ENCODE measurements at regions not wholly inside any gene's neighbourhood (a gene's known extent, or its start where the extent isn't known, plus 50 kb on each side); places are given as distances from the start of the nearest gene placed in this dataset.

- Mint-ChIP-seq H3K4me1 (no peaks in the 10 kb centered on the region), H3K27ac (no peak overlapping the region), H3K9me3 (no peaks in the 10 kb centered on the region), H3K4me3 (no peak overlapping the region), H3K27me3 (no peaks in the 10 kb centered on the region), H3K36me3 (ENCODE audit: low read depth) (no peaks in the 10 kb centered on the region)
- ATAC-seq (ENCODE audit: low read depth) (no peak), DNase-seq (no peak)
- ChIA-PET POLR2A (no interaction called here), CTCF (no interaction called here)
- intact Hi-C loops (cut with micrococcal nuclease), result no loop called here
- TF ChIP-seq CTCF (IDR thresholded peaks at IDR 0.05), result no peak
Measured at GRCh38 chr4:138596896-138597295, 354.7 kb upstream of the SLC7A11 start.

- Mint-ChIP-seq H3K9me3 (no peaks in the 10 kb centered on the region), H3K4me3 (no peak overlapping the region), H3K36me3 (ENCODE audit: low read depth) (no peaks in the 10 kb centered on the region), H3K27ac (no peak overlapping the region), H3K4me1 (no peaks in the 10 kb centered on the region), H3K27me3 (no peaks in the 10 kb centered on the region)
- ChIA-PET POLR2A (no interaction called here), CTCF (no interaction called here)
- intact Hi-C loops (cut with micrococcal nuclease), result no loop called here
- no peak for TF ChIP-seq CTCF (IDR thresholded peaks at IDR 0.05)
- DNase-seq (no peak), ATAC-seq (ENCODE audit: low read depth) (no peak)
Measured at GRCh38 chr4:138595731-138596460, 353.7 kb upstream of the SLC7A11 start.

- POLR2A ChIA-PET, result no interaction called here
- no peak overlapping the region for H3K27ac Mint-ChIP-seq
- H3K9me3 Mint-ChIP-seq, result no peaks in the 10 kb centered on the region
- intact Hi-C loops (cut with micrococcal nuclease), result no loop called here
- ATAC-seq (ENCODE audit: low read depth) (no peak), DNase-seq (no peak)
- no peaks in the 10 kb centered on the region for H3K27me3 Mint-ChIP-seq
- CTCF ChIA-PET, result no interaction called here
- no peak for TF ChIP-seq CTCF (IDR thresholded peaks at IDR 0.05)
- H3K4me3 Mint-ChIP-seq, result no peak overlapping the region
- no peaks in the 10 kb centered on the region for H3K36me3 Mint-ChIP-seq (ENCODE audit: low read depth)
- no peaks in the 10 kb centered on the region for H3K4me1 Mint-ChIP-seq
Measured at GRCh38 chr4:138595171-138595570, 353.0 kb upstream of the SLC7A11 start.

GRCh38 chr4:138592796-138593195, 350.6 kb upstream of the SLC7A11 start:
- ATAC-seq (ENCODE audit: low read depth), result no peak
- H3K4me1 Mint-ChIP-seq, result no peaks in the 10 kb centered on the region
- TF ChIP-seq CTCF (IDR thresholded peaks at IDR 0.05), result no peak

GRCh38 chr4:138591808-138592207, 349.7 kb upstream of the SLC7A11 start:
- no peak overlapping the region for H3K27ac Mint-ChIP-seq
- no peaks in the 10 kb centered on the region for H3K9me3 Mint-ChIP-seq
- H3K36me3 Mint-ChIP-seq (ENCODE audit: low read depth), result no peaks in the 10 kb centered on the region
- no peaks in the 10 kb centered on the region for H3K4me1 Mint-ChIP-seq
- H3K4me3 Mint-ChIP-seq, result no peak overlapping the region
- intact Hi-C loops (cut with micrococcal nuclease), result no loop called here
- TF ChIP-seq CTCF (IDR thresholded peaks at IDR 0.05), result no peak
- POLR2A ChIA-PET, result no interaction called here
- DNase-seq (no peak), ATAC-seq (ENCODE audit: low read depth) (no peak)
- no peaks in the 10 kb centered on the region for H3K27me3 Mint-ChIP-seq
- CTCF ChIA-PET, result no interaction called here

More at GRCh38 chr4:138592796-138593195, 350.6 kb upstream of the SLC7A11 start:
- intact Hi-C loops (cut with micrococcal nuclease), result no loop called here
- H3K27ac Mint-ChIP-seq, result no peak overlapping the region
- no peak overlapping the region for H3K4me3 Mint-ChIP-seq
- H3K9me3 Mint-ChIP-seq, result no peaks in the 10 kb centered on the region
- CTCF ChIA-PET, result no interaction called here
- no peak for DNase-seq
- no peaks in the 10 kb centered on the region for H3K27me3 Mint-ChIP-seq
- no peaks in the 10 kb centered on the region for H3K36me3 Mint-ChIP-seq (ENCODE audit: low read depth)
- POLR2A ChIA-PET, result no interaction called here

Measured in activated B cell treated with CpG ODN at 0.5 μM for 24 hours (primary cell).